ENCODE measurements at regions not wholly inside any gene's neighbourhood (a gene's known extent, or its start where the extent isn't known, plus 50 kb on each side); places are given as distances from the start of the nearest gene placed in this dataset.

DNA sequence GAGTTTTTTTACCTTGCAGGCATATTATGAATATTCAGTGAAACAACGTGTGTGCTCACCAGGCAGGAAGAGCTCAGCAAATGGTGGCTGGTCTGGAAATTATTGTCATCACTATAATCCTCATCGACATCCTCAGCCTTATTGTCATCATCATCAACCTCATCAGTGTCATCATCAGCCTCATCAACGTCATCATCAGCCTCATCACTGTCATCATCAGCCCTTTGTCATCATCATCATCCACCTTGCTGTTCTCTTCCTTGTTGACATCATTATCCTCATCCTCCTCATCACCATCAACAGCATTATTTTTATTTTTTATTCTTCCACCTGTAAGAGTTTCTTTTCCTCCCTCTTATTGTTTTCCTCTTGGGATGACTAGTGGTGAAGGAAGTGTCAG lies 142.3 kb upstream of the GPR26 start:
- TF ChIP-seq, protein P1, sequence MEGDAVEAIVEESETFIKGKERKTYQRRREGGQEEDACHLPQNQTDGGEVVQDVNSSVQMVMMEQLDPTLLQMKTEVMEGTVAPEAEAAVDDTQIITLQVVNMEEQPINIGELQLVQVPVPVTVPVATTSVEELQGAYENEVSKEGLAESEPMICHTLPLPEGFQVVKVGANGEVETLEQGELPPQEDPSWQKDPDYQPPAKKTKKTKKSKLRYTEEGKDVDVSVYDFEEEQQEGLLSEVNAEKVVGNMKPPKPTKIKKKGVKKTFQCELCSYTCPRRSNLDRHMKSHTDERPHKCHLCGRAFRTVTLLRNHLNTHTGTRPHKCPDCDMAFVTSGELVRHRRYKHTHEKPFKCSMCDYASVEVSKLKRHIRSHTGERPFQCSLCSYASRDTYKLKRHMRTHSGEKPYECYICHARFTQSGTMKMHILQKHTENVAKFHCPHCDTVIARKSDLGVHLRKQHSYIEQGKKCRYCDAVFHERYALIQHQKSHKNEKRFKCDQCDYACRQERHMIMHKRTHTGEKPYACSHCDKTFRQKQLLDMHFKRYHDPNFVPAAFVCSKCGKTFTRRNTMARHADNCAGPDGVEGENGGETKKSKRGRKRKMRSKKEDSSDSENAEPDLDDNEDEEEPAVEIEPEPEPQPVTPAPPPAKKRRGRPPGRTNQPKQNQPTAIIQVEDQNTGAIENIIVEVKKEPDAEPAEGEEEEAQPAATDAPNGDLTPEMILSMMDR (IDR thresholded peaks at IDR 0.05; ENCODE audit: extremely low read depth in 1 of 2, insufficient read depth in 1 of 2, low read depth in 1 of 2, low read length in 2 of 2): no peak
- TF ChIP-seq POLR2AphosphoS5 (IDR thresholded peaks at IDR 0.05; ENCODE audit: insufficient read depth, low read depth, low read length): no peak
